NCI-H1105 (cell line): ENCODE measurements at regions not wholly inside any gene's neighbourhood (a gene's known extent, or its start where the extent isn't known, plus 50 kb on each side); places are given as distances from the start of the nearest gene placed in this dataset.

Experiments
- DNase-seq: peaks from one replicate; lab custom pipeline; 2025; lab: John Stamatoyannopoulos, UW

DNA sequence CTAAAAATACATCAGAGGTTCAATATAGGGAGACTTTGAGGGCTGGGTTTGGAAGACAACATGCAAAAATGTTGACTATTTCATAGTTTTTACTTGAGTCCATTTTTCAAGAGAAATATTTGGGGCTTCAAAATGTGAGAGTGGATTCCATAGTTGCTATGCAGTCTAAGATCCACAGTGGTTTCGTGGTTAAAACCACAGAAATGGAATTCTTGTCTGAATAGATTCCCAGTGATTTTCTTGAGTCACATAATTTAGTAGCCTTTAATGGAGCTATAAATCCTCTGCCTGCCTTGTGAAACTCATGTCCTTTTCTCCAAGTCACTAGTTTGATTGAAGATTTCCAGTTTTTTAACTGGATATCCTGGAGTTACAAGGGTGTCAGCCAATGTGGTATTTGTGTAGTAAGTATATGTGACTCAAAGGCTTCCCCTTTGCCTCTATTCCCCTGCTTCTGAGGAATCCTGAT, 94.7 kb upstream of the RBMS3 start:
- DNase-seq, result no peak

DNA sequence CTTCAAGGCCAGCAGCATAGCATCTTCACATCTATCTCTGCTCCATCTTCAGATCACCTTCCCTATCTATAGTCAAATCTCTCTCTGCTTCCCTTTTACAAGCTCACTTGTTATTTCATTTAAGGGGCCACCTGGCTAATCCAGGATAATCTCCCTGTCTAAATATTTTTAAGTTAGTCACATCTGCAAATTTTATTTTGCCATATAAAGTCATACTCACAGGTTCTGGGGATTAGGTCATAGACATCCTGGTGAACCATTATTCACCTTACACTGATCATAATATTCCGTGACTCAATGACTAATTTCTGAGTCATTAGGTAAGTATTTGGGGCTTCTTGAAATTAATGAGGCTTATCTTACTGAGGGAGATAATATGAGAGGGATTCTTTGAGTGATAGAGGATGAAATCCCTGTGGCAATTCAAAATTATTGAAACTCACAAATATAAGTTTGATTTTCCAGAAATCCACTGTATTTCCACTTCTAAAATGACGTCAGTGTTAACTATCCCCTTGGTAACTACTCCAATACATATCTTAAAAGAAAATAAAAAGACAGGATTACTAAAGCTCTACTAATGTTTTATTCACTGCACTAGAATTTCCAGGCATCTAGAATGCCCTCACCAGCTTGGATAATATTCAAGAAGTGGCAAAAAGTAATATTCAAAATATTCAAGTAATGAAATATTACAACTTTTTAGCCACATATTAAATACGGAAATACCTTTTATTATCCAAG, 93.7 kb upstream of the RBMS3 start:
- no peak for DNase-seq

DNA sequence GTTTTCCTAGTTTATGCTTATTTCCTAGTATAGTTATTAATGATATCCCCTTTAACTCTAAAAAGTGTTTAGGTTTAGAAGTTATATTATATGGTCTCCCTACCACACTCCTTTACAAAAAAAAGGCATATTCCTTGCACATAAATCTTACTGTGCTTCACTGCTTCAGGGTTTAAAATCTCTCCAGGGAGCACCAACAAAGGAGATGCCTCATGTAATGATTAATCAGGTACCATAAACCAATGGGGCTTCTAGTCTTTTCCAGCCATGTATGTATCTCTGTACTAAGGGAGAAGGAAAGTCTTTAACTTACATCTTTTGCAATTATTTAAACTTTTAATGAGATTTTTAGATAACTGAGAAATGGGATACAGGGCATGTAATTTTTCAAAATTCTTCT, 91.5 kb upstream of the RBMS3 start:
- no peak for DNase-seq

DNA sequence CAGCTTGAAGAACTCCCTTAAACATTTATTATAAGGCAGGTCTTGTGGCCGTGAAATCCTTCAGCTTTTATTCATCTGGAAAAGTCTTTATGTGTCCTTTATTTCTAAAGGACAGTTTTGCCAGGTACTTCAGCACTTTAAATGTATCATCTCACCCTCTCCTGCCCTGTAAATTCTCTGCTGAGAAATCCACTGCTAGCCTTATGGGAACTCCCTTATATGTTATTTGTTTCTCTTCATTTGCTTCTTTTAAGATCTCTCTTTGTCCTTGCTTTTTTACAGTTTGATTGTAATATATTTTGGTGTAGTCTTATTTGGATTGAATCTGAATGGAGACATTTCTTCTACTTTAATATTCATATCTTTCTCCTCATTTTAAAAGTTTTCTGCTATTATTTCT, 86.7 kb upstream of the RBMS3 start:
- DNase-seq, result no peak

DNA sequence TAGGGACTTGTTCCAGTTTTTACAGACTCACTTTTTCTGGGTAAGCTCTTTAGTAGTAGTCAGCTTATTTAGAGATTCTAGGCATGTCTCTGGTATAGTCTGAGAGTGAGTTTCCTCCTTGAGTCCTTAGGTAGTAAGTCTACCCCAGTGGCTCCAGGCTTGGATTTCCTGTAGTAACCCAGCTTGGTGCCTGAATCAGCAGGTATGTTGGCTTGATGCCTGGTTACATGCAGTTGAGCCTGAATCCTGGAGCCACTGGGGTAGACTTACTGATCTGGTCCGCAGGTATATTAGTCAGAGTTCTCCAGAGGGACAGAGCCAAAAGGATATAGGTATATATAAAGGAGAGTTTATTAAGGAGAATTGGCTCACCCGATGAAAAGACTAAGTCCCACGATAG, 85.8 kb upstream of the RBMS3 start:
- no peak for DNase-seq

DNA sequence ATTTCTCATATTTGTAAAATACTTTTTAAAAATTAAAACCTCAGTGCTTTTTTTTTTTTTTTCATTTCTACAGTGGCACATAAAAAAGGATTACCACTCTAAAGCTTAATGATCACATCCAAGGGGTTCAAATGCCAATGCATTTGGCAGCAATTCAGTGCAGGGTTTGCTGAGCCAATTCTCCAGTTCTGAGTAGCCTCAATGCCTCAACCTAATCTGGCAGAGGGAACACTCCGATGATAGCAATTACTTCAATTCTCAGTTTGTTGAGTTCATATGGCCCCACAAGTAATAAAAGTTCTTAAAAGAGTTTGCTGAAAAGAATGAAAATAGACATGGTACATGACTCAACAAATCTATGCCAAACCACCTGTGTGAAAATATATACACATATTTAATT, 79.3 kb upstream of the RBMS3 start:
- DNase-seq, result no peak

DNA sequence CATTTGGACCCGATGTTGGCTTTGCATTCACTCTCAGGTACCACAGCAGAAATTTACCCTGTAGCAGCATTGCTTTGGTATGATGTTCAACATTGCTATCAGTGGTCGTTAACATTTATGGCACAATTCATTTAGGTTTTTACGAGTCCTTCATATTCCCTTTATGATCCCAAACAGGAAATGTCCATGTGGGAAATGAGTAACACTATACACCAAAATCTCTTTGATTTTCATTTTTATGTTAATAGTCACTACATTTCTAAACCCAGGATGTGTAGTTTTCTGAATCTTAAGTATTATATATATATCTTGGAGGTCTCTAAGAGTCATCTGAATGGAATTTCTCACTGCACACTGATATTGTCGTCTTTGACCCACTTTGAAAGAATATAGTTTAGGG, 78.5 kb upstream of the RBMS3 start:
- no peak for DNase-seq

DNA sequence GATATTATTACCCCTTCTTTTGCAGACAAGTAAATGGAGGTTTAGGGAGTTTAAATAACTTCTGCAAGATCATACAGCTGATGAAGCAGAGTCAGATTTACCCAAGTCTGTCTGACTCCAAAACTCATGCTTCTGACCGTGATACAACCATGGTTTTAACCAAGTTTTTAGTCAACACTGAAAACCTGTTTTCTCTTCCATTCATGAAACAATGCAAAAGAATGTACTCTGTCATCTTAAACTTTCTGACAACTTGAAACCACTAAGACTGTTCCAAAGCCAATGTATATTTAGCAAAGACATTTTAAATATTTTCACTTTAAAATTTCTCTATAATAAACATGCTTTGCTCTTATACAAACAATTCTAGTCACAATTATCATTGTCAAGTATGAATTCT, 77.0 kb upstream of the RBMS3 start:
- no peak for DNase-seq

DNA sequence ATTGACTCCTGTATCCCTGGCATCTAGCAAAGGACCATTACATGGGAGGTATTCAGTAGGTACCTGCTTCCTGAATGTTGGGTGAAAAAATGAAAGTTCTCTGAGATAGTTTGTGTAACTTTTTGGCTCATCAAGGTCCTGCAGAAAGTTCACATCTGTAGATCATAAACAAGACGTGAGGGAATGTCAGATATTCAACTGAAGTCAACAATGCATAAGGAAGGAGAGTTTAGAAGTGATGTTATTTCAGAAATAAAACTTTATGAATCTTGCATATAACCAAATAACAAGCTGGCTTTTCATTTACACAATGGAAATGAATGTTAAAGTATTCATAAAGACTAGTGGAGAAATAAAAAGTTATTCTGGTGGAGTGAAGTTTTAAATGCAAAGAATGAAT, 73.4 kb upstream of the RBMS3 start:
- no peak for DNase-seq

DNA sequence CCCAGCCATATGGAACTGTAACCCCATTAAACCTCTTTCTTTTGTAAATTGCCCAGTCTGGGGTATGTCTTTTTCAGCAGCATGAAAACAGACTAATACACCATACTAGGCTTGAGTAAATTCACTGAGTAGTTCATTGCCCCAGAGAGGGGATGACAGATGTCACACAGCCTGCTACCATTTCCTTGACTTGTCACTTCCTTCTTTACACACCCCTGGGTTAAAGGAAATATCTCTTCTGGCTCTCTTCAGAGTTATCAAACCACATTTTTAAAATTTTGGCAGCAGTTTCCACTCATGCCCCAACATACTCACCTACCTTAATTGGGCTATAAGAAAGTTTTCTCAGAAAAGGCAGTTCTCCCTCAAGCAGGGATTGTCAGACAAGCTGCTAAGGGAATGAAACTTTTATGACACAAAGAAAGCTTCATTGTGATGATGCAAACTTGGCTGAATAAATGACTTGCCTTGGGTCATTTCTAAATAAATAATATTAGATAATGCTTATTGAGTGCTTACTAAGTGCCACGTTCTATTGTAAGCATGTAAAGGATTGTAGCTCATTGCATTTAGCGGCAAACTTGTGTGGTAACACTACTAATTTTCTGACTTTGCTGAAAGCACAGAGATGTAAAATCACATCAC, 68.0 kb upstream of the RBMS3 start:
- no peak for DNase-seq

DNA sequence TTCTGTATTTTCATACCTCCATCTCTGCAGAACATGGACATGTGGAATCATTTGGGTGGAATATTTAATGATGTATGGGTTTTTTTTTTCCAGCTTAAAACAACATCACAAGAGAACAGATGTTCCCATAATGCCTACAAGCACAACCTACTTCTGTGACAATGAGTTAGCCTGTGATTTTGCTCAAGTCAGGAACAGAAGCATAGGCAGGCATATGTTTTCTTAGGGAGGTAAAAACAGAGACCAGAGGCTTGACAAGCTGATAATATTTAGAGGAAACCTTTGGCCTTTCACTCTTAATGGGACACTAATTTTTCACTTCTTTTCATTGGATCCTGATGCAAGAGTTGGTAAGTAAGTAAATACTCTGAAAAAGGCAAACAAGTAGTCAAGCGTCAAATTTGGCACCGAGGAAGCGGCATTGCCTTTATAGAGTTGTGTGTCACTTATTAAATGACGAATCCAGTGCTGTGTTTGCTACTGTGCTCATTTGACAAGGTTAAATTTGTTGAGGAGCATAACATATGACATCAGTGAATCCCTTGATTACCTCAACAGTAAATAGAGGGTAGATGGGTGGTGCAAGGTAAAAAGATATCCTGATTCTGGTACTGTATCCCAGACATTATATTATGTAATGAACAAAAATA, 66.7 kb upstream of the RBMS3 start:
- no peak for DNase-seq

DNA sequence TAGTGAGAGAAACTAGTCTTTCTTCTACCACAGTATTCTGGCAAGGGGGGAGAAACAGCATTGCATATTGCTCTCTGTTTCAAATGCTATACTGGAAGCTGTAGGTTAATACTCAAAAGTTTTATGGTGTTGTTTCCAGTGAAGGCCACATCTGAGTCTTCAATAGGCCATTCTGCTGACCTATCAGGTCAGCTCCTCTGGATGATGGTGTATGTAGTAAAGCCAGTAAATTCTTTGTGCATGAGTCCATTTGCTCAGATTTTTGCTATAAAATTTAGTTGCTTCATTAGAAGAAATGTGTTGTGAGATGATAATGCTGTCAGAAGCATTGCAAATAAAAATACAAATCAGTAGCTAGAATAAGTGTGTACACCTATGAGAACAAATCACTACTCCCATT, 64.9 kb upstream of the RBMS3 start:
- no peak for DNase-seq

DNA sequence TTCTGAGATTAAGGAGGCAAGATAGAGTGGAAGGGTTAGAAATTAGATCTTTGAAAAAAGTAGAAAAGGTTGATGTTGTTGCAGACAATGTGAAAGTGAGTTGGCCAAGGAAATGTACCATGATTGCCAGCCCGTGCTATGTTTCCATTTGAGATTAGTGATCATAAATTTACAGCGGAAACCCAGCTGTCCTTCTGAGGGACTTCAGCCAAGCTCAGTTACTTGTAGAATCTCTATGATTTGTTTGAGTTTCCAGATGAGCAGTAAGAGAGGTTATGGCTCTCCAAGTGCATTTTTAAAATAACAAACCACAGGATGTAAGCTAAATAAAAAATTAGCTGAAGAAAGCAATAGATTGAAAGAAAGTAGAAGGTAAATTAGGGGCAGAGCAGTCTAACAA, 54.2 kb upstream of the RBMS3 start:
- no peak for DNase-seq

DNA sequence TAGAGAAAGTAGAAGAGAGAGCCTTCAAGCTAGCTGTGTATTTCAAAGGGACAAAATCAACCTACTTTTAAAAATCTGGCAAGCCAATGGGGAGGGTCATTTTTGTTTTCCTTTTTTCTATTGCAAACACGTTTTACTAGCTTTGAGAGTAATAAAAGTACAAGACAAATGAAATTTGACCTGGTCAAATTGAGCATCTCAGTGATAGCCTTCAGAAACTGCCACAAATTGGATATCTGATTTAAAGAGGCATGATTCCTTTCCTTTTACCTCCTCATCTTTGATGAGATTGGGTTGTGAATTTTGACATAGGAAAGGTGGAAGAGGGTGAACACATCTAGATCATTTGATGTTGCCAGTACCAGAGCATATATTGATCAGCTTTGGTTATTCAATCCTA, 53.6 kb upstream of the RBMS3 start:
- DNase-seq, result no peak
